Activated naive CD8-positive, alpha-beta T cell treated with anti-CD3 and anti-CD28 coated beads for 36 hours (primary cell): ENCODE measurements at regions not wholly inside any gene's neighbourhood (a gene's known extent, or its start where the extent isn't known, plus 50 kb on each side); places are given as distances from the start of the nearest gene placed in this dataset.

Experiments
- DNase-seq: peaks from one replicate; pipeline ENCODE4 v3.0.0; 2021
- H3K27ac Mint-ChIP-seq: one replicate; pipeline ENCODE4 v1.8.0; 2022; ENCODE audit warnings: mild to moderate bottlenecking, moderate library complexity, mixed read lengths
- H3K27me3 Mint-ChIP-seq: one replicate; pipeline ENCODE4 v1.8.0; 2022; ENCODE audit warnings: mild to moderate bottlenecking, mixed read lengths
- H3K36me3 Mint-ChIP-seq: one replicate; pipeline ENCODE4 v1.8.0; 2021; ENCODE audit warnings: mild to moderate bottlenecking, mixed read lengths
- H3K4me1 Mint-ChIP-seq: one replicate; pipeline ENCODE4 v1.8.0; 2021; ENCODE audit warnings: mixed read lengths
- H3K4me3 Mint-ChIP-seq: one replicate; pipeline ENCODE4 v1.8.0; 2022; ENCODE audit warnings: mild to moderate bottlenecking, moderate library complexity, mixed read lengths
- H3K9me3 Mint-ChIP-seq: one replicate; pipeline ENCODE4 v1.8.0; 2022; ENCODE audit warnings: mixed read lengths

GRCh38 chr20:11041396-11041795, 367.6 kb upstream of the JAG1 start:
- no peak overlapping the region for H3K4me3 Mint-ChIP-seq
- no peak for DNase-seq
- no peaks in the 10 kb centered on the region for H3K36me3 Mint-ChIP-seq
- no peaks in the 10 kb centered on the region for H3K27me3 Mint-ChIP-seq
- H3K4me1 Mint-ChIP-seq: no peaks in the 10 kb centered on the region
- H3K27ac Mint-ChIP-seq: no peak overlapping the region
- peaks cover 6% of the 10 kb centered on the region for H3K9me3 Mint-ChIP-seq

DNA sequence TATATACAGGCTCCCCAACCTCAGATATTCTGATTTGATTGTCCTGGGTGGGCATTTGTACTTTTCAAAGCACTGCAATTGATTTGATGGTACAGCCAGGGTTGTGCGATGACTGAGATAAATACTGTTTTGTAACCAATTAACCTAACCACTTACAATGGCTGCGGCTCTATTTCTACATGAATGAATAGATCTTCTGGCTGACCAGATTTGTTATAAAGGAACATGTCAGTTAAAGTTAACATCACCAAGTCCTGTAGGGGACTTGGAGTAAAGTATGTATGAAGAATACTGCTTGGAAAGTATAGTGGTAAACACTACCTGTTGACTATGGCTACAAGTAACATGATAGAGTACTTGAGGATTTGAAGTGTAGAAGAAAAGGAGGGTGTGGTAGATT, 369.2 kb upstream of the JAG1 start:
- no peak for DNase-seq
- no peaks in the 10 kb centered on the region for H3K36me3 Mint-ChIP-seq
- H3K27ac Mint-ChIP-seq: no peak overlapping the region
- no peaks in the 10 kb centered on the region for H3K4me1 Mint-ChIP-seq
- no peaks in the 10 kb centered on the region for H3K27me3 Mint-ChIP-seq
- H3K9me3 Mint-ChIP-seq: peaks cover 6% of the 10 kb centered on the region
- H3K4me3 Mint-ChIP-seq: no peak overlapping the region

DNA sequence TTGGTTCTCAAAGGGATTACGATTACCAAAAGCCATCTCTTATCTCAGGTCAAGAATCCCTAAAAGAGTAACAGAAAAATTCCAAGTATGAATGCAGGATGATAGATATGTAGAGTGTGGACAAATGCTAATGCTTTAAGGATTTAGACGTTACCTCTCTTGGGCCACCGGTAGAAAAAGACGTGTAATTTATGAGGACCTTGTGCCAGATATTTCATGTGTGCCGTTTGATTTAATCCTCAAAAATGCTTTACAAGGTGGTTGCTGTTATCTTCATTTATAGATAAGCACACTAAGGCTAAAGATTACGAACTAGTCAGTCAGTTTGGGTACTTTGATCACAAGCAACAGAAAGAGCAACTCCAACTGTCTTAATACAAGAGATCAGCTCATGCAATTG, 370.8 kb upstream of the JAG1 start:
- Mint-ChIP-seq H3K27ac (no peak overlapping the region), H3K9me3 (peaks cover 6% of the 10 kb centered on the region), H3K27me3 (no peaks in the 10 kb centered on the region), H3K4me3 (no peak overlapping the region), H3K4me1 (no peaks in the 10 kb centered on the region), H3K36me3 (no peaks in the 10 kb centered on the region)
- DNase-seq: no peak

DNA sequence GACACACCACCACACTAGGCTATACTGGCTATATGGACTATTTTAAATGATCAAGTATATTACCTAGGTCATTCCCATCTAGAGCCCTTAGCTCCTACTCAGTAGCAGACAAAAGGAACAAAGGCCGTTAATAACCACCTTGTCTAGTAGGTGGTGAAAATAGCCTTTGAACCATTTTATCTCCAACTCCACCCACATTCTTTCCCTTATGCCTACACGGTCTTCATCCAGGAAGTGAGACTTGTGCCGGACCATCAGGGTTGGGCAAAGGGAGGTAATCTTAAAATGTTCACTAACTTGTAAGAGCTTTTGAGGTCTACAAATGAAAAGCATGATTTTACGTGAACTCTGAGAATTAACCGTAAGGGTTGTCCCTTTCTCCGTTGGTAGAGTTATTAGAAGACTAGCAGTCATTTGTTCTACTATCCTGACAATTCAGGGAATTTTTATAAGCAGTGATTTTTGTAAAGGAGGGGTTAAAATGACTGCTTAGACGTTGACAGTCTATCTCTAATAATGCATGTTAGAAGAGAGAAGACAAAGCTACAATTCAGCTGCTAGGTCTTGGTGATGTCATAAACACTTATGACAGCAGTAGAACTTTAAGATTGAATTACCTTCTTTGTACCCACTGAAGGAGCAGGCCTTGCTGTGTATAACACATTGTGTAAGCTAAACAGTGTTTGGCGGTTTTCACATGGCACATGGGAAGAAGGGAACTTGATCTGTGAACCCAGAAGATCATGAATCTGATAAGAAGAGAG, 371.8 kb upstream of the JAG1 start:
- DNase-seq: no peak
- H3K9me3 Mint-ChIP-seq: peaks cover 6% of the 10 kb centered on the region
- H3K27ac Mint-ChIP-seq: no peak overlapping the region
- no peaks in the 10 kb centered on the region for H3K4me1 Mint-ChIP-seq
- H3K36me3 Mint-ChIP-seq: no peaks in the 10 kb centered on the region
- no peak overlapping the region for H3K4me3 Mint-ChIP-seq
- H3K27me3 Mint-ChIP-seq: no peaks in the 10 kb centered on the region

- Mint-ChIP-seq H3K36me3 (no peaks in the 10 kb centered on the region), H3K27me3 (no peaks in the 10 kb centered on the region)
These were observed 373.8 kb upstream of the JAG1 start for GRCh38 chr20:11047559-11047958.

DNA sequence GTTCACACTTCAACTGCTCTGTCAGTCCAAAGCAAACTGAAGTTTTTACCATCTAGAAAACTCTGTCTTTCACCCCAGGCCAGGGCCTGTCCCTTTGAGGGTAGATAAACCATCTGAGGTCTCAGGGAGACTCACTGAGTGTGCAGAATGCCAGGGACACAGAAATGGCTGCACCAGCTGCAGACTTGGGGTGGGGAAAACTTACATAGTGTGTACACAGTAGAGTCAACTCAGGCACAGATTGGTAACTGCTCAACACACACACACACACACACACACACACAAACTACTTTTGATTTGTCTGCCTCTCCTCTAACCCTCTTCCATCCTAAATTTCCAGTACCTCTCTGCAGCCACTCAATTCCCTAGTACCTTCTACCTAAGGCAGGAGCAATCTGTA, 374.9 kb upstream of the JAG1 start:
- Mint-ChIP-seq H3K4me1 (no peaks in the 10 kb centered on the region), H3K9me3 (peaks cover 4% of the 10 kb centered on the region), H3K36me3 (no peaks in the 10 kb centered on the region), H3K4me3 (no peak overlapping the region), H3K27me3 (no peaks in the 10 kb centered on the region), H3K27ac (no peak overlapping the region)
- no peak for DNase-seq

More at GRCh38 chr20:11047559-11047958, 373.8 kb upstream of the JAG1 start:
- no peak overlapping the region for H3K27ac Mint-ChIP-seq
- no peak overlapping the region for H3K4me3 Mint-ChIP-seq
- H3K9me3 Mint-ChIP-seq: peaks cover 4% of the 10 kb centered on the region
- DNase-seq: no peak
- H3K4me1 Mint-ChIP-seq: no peaks in the 10 kb centered on the region

DNA sequence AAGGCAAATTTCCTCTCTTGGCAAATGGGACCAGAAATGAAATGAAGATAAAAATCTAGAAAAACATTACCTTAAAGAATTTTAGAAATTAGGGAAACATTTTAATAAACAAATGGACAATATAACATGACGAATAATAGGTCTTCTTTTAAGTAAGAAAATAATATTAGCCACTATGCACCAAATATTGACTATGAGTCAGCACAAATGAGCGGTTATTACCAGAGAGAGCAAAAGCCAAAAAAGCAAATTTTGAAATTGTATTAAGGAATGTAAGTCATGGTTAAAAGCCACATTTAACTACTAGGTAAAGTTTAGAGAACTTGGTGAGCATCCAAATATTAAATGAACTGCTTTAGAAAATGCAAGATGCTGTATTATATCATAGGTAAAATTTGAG, 376.6 kb upstream of the JAG1 start:
- Mint-ChIP-seq H3K4me3 (no peak overlapping the region), H3K4me1 (no peaks in the 10 kb centered on the region), H3K27ac (no peak overlapping the region), H3K9me3 (no peaks in the 10 kb centered on the region), H3K27me3 (no peaks in the 10 kb centered on the region), H3K36me3 (no peaks in the 10 kb centered on the region)
- DNase-seq: no peak

DNA sequence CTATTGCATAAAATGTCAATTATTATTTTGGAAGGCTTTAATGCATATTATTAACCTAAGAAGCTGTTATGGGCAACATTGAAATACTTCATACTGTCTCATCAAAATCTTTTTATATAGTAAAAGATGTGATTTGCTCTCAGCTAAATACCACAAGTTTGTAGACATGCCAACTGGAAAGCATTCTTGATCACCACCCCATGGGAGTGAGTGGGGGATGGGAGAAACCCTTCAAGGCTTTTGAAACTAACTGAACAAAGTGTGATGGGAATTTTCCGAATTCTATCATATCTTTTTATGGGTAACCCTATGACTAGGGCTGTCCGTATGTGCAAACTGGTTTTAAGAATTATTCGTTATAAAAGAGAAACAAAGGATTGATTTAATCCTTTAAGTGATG, 377.3 kb upstream of the JAG1 start:
- Mint-ChIP-seq H3K36me3 (no peaks in the 10 kb centered on the region), H3K9me3 (no peaks in the 10 kb centered on the region), H3K27ac (no peak overlapping the region), H3K4me1 (no peaks in the 10 kb centered on the region), H3K27me3 (no peaks in the 10 kb centered on the region), H3K4me3 (no peak overlapping the region)
- no peak for DNase-seq

DNA sequence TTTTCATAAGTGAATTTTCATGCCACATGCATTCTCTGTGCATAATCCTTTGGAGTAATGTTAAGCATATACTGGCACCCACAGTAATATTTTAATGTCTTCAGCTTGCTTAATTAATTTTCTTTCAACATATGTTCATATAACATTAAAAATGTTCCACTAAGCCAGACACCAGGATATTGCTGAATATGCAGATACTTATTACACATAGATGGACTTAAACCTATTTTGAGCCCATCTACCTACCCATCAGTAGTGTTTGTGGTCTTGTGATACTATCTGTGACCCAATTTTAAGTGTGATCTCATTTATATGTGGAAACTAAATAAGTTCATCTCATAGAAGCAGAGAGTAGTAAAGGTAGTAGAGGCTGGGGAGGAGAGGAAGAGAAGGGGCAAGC, 379.5 kb upstream of the JAG1 start:
- DNase-seq: no peak
- no peak overlapping the region for H3K27ac Mint-ChIP-seq
- no peak overlapping the region for H3K4me3 Mint-ChIP-seq
- H3K36me3 Mint-ChIP-seq: no peaks in the 10 kb centered on the region
- peaks cover 2% of the 10 kb centered on the region for H3K9me3 Mint-ChIP-seq
- H3K4me1 Mint-ChIP-seq: no peaks in the 10 kb centered on the region
- peaks cover 3% of the 10 kb centered on the region for H3K27me3 Mint-ChIP-seq

GRCh38 chr20:11054266-11054993, 380.6 kb upstream of the JAG1 start:
- no peak overlapping the region for H3K4me3 Mint-ChIP-seq
- H3K4me1 Mint-ChIP-seq: no peaks in the 10 kb centered on the region
- H3K36me3 Mint-ChIP-seq: no peaks in the 10 kb centered on the region
- peaks cover 2% of the 10 kb centered on the region for H3K9me3 Mint-ChIP-seq
- no peak for DNase-seq
- peaks cover 7% of the 10 kb centered on the region for H3K27me3 Mint-ChIP-seq
- no peak overlapping the region for H3K27ac Mint-ChIP-seq

- Mint-ChIP-seq H3K4me3 (no peak overlapping the region), H3K9me3 (peaks cover 2% of the 10 kb centered on the region), H3K4me1 (no peaks in the 10 kb centered on the region), H3K36me3 (no peaks in the 10 kb centered on the region), H3K27me3 (peaks cover 7% of the 10 kb centered on the region), H3K27ac (no peak overlapping the region)
- no peak for DNase-seq
These were observed 382.6 kb upstream of the JAG1 start for GRCh38 chr20:11056414-11056813.

DNA sequence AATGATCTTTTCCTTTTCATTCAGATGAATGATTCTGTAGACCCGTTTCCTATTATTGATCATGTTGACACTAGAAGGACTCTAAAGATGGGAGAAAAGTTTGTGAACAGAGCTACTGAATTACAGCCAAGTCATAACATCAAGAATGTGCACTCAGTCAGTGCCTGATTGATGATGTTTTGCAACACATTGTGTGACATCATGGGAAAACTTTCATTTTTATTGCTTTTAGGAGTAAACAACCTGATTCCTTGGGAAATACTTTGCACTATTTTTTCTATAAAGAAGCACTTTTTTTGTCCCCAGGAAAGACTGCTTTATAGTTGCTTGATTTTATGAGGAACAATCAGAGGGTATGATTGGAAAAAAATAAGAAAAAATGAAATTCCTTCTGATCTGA, 383.8 kb upstream of the JAG1 start:
- no peak for DNase-seq
- Mint-ChIP-seq H3K4me1 (no peaks in the 10 kb centered on the region), H3K27me3 (peaks cover 7% of the 10 kb centered on the region), H3K4me3 (no peak overlapping the region), H3K36me3 (no peaks in the 10 kb centered on the region), H3K27ac (no peak overlapping the region), H3K9me3 (peaks cover 2% of the 10 kb centered on the region)

- Mint-ChIP-seq H3K27me3 (peaks cover 7% of the 10 kb centered on the region), H3K27ac (no peak overlapping the region), H3K4me3 (no peak overlapping the region), H3K4me1 (no peaks in the 10 kb centered on the region), H3K36me3 (no peaks in the 10 kb centered on the region), H3K9me3 (peaks cover 2% of the 10 kb centered on the region)
- no peak for DNase-seq
These were observed 385.9 kb upstream of the JAG1 start for GRCh38 chr20:11059659-11060058.

GRCh38 chr20:11060423-11061185, 386.8 kb upstream of the JAG1 start:
- no peak for DNase-seq
- Mint-ChIP-seq H3K27me3 (peaks cover 7% of the 10 kb centered on the region), H3K27ac (no peak overlapping the region), H3K36me3 (no peaks in the 10 kb centered on the region), H3K9me3 (peaks cover 2% of the 10 kb centered on the region), H3K4me3 (no peak overlapping the region), H3K4me1 (no peaks in the 10 kb centered on the region)

GRCh38 chr20:11063444-11063843, 389.6 kb upstream of the JAG1 start:
- no peak overlapping the region for H3K4me3 Mint-ChIP-seq
- H3K27ac Mint-ChIP-seq: no peak overlapping the region
- H3K27me3 Mint-ChIP-seq: peaks cover 5% of the 10 kb centered on the region
- H3K9me3 Mint-ChIP-seq: no peaks in the 10 kb centered on the region
- no peaks in the 10 kb centered on the region for H3K4me1 Mint-ChIP-seq
- DNase-seq: no peak
- no peaks in the 10 kb centered on the region for H3K36me3 Mint-ChIP-seq
